ENCODE measurements at regions not wholly inside any gene's neighbourhood (a gene's known extent, or its start where the extent isn't known, plus 50 kb on each side); places are given as distances from the start of the nearest gene placed in this dataset.

DNA sequence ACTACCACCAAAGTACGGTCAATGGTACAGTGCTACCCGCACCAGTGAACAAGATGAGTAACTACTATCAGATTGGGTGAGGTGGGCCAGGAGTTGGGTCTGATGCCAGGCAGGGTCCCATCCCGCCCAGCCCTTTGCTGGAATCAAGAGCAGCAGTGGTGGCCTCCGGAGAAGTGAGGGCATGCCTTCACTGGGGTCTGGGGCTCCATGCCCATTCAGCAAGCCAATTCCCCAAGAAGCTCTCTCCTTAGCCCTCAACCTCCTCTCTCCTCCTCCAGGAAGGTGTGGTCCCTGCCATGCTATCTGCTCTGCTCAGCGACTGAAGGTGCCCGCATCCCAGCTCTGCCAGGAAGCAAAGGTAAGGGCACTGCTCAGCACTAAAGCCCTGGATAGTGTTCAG, 62.7 kb upstream of the CPLX2 start:
- no peak for TF ChIP-seq POLR2A (IDR thresholded peaks at IDR 0.05)
- TF ChIP-seq, protein P1, sequence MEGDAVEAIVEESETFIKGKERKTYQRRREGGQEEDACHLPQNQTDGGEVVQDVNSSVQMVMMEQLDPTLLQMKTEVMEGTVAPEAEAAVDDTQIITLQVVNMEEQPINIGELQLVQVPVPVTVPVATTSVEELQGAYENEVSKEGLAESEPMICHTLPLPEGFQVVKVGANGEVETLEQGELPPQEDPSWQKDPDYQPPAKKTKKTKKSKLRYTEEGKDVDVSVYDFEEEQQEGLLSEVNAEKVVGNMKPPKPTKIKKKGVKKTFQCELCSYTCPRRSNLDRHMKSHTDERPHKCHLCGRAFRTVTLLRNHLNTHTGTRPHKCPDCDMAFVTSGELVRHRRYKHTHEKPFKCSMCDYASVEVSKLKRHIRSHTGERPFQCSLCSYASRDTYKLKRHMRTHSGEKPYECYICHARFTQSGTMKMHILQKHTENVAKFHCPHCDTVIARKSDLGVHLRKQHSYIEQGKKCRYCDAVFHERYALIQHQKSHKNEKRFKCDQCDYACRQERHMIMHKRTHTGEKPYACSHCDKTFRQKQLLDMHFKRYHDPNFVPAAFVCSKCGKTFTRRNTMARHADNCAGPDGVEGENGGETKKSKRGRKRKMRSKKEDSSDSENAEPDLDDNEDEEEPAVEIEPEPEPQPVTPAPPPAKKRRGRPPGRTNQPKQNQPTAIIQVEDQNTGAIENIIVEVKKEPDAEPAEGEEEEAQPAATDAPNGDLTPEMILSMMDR (IDR thresholded peaks at IDR 0.05), result no peak
- intact Hi-C loops (cut with DNase I), result no loop called here
- WGBS, 2 donors, result 76 to 78% methylated on average over 2 to 5 of the region's 6 CpGs
- Histone ChIP-seq H3K27ac (no peak overlapping the region), H3K27me3 (peaks cover 0 to 61% (median 0%) of the 10 kb centered on the region in 4 donors), H3K4me3 (no peak overlapping the region), H3K4me1 (no peaks in the 10 kb centered on the region), H3K9me3 (no peaks in the 10 kb centered on the region), H3K36me3 (no peaks in the 10 kb centered on the region)
- DNase-seq, result no peak

- Histone ChIP-seq H3K36me3 (no peaks in the 10 kb centered on the region), H3K4me1 (peaks cover 0 to 2% (median 0%) of the 10 kb centered on the region in 3 donors), H3K9me3 (no peaks in the 10 kb centered on the region), H3K4me3 (no peak overlapping the region), H3K27me3 (peaks cover 0 to 65% (median 0%) of the 10 kb centered on the region in 4 donors), H3K27ac (no peak overlapping the region)
- TF ChIP-seq POLR2A (IDR thresholded peaks at IDR 0.05), result no peak
- TF ChIP-seq, protein P1 (IDR thresholded peaks at IDR 0.05), result no peak
- DNase-seq, result no peak
- WGBS, 2 donors, result 31 to 54% methylated on average over 11 to 12 of the region's 14 CpGs
- intact Hi-C loops (cut with DNase I), result no loop called here
Observed at GRCh38 chr5:175809531-175810121, 61.8 kb upstream of the CPLX2 start.

DNA sequence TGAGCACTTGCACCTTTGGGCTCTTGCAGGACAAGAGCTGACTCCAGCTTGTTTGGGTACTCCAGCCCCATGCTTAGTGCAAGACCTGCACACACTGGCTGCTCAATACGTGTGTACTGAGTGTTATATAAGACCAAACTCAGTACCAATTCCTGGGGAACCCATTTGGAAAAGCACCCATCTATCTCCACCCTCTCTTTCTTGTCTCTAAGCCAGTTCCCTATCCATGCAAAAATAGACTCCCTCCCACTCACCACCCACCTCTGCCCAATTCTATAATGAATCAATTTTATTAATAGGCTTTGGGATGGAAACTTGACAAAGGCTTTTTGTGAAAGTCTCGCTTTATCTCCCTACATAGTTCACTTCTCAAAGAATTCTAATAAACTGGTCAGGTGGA, 60.9 kb upstream of the CPLX2 start:
- intact Hi-C loops (cut with DNase I), result no loop called here
- 72 to 80% methylated on average over 2 of the region's 2 CpGs for WGBS, 2 donors
- TF ChIP-seq, protein P1 (IDR thresholded peaks at IDR 0.05), result no peak
- Histone ChIP-seq H3K27me3 (peaks cover 0 to 72% (median 0%) of the 10 kb centered on the region in 4 donors), H3K27ac (no peak overlapping the region), H3K36me3 (no peaks in the 10 kb centered on the region), H3K4me3 (no peak overlapping the region), H3K9me3 (no peaks in the 10 kb centered on the region), H3K4me1 (peaks cover 0 to 9% (median 0%) of the 10 kb centered on the region in 3 donors)
- DNase-seq, result no peak

DNA sequence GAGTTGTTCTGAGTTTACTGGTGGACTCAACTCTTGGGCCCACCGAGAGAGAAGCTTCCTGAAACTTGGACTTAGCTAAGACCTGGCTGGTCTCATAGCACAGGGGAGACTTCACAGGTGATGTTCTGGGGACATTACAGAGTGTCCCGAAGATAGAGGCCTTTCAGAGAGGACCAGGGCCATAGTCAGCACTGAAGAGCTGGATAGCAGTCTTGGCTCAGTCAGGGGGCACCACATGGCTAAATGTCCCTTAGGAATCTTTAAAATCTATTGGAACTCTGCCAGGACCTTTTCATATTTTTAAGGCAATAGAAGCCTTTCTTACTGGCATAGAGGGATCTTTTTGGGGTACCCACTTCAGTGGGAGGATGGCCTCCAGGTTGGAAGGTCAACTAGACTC, 59.8 kb upstream of the CPLX2 start:
- no peak for DNase-seq
- WGBS, 2 donors, result 75 to 85% methylated on average over 2 of the region's 2 CpGs
- Histone ChIP-seq H3K4me3 (no peak overlapping the region), H3K36me3 (no peaks in the 10 kb centered on the region), H3K27ac (no peak overlapping the region), H3K9me3 (no peaks in the 10 kb centered on the region), H3K4me1 (peaks cover 0 to 13% (median 0%) of the 10 kb centered on the region in 3 donors), H3K27me3 (peaks cover 0 to 70% (median 0%) of the 10 kb centered on the region in 4 donors)
- intact Hi-C loops (cut with DNase I), result no loop called here
- TF ChIP-seq POLR2A (IDR thresholded peaks at IDR 0.05), result no peak
- TF ChIP-seq, protein P1 (IDR thresholded peaks at IDR 0.05), result no peak

DNA sequence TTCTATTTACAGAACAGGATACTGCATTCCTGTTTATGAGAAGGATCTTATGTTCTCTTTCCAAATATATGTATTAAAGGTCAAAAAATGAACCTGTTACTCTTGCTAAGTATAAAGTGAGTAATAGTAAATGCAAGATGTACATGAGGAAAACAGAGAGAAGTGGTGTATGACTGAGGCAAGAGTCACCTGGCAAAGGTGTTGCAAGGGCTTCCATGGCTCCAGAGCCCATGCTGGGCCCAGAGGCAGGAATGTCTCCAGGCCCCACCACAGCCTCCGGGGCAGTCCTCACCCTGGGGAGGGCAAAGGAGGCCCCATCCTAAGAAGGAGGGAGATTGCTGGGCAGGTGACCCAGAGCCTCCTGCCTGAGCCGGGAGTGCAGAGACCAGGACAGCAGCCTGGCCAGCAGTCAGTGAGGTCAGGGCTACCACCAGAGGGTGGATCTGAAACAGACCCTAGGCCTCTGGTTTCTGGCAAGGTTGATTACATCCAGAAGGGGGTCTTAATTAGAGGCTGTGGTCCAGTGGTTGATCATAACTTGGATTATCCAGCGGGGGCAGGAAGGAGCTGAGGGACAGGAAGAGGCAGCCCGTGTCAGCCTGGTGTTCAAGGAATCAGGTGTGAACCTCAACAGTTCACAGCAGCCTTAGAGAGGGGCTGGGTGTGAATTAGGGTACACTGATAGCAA, 57.3 kb upstream of the CPLX2 start:
- peaks cover 0 to 13% (median 0%) of the 10 kb centered on the region in 3 donors for H3K4me1 ChIP-seq
- intact Hi-C loops (cut with DNase I), result no loop called here
- TF ChIP-seq POLR2A (IDR thresholded peaks at IDR 0.05), result no peak
- no peak overlapping the region for H3K4me3 ChIP-seq
- WGBS, 2 donors, result 51 to 70% methylated on average over 3 to 4 of the region's 4 CpGs
- DNase-seq, result no peak
- no peak overlapping the region for H3K27ac ChIP-seq
- H3K27me3 ChIP-seq, result peaks cover 0 to 53% (median 0%) of the 10 kb centered on the region in 4 donors
- no peaks in the 10 kb centered on the region for H3K36me3 ChIP-seq
- H3K9me3 ChIP-seq, result no peaks in the 10 kb centered on the region
